ENCODE measurements at regions not wholly inside any gene's neighbourhood (a gene's known extent, or its start where the extent isn't known, plus 50 kb on each side); places are given as distances from the start of the nearest gene placed in this dataset.
A peak's percentile ranks its signal among the peaks of the same experiment; 100 is the strongest.

GRCh38 chr1:231093156-231093922, 53.3 kb upstream of the FAM89A start:
- peaks cover 3% of the 10 kb centered on the region for H3K4me1 Mint-ChIP-seq (ENCODE audit: low read depth)
- no peak overlapping the region for H3K4me3 Mint-ChIP-seq (ENCODE audit: low read depth)
- TF ChIP-seq, protein P1, sequence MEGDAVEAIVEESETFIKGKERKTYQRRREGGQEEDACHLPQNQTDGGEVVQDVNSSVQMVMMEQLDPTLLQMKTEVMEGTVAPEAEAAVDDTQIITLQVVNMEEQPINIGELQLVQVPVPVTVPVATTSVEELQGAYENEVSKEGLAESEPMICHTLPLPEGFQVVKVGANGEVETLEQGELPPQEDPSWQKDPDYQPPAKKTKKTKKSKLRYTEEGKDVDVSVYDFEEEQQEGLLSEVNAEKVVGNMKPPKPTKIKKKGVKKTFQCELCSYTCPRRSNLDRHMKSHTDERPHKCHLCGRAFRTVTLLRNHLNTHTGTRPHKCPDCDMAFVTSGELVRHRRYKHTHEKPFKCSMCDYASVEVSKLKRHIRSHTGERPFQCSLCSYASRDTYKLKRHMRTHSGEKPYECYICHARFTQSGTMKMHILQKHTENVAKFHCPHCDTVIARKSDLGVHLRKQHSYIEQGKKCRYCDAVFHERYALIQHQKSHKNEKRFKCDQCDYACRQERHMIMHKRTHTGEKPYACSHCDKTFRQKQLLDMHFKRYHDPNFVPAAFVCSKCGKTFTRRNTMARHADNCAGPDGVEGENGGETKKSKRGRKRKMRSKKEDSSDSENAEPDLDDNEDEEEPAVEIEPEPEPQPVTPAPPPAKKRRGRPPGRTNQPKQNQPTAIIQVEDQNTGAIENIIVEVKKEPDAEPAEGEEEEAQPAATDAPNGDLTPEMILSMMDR (IDR thresholded peaks at IDR 0.05; ENCODE audit: unreplicated experiment) = no peak
- no peaks in the 10 kb centered on the region for H3K9me3 Mint-ChIP-seq (ENCODE audit: low read depth)
- peaks cover 8% of the 10 kb centered on the region for H3K27me3 Mint-ChIP-seq
- H3K27ac Mint-ChIP-seq = no peak overlapping the region
- no peaks in the 10 kb centered on the region for H3K36me3 Mint-ChIP-seq (ENCODE audit: insufficient read depth)
- DNase-seq (ENCODE audit: low spot score, unreplicated experiment) = no peak

- H3K27me3 Mint-ChIP-seq = peaks cover 8% of the 10 kb centered on the region
- H3K4me3 Mint-ChIP-seq (ENCODE audit: low read depth) = no peak overlapping the region
- no peaks in the 10 kb centered on the region for H3K9me3 Mint-ChIP-seq (ENCODE audit: low read depth)
- peaks cover 3% of the 10 kb centered on the region for H3K4me1 Mint-ChIP-seq (ENCODE audit: low read depth)
- H3K36me3 Mint-ChIP-seq (ENCODE audit: insufficient read depth) = no peaks in the 10 kb centered on the region
- TF ChIP-seq, protein P1 (IDR thresholded peaks at IDR 0.05; ENCODE audit: unreplicated experiment) = no peak
- H3K27ac Mint-ChIP-seq = no peak overlapping the region
- no peak for DNase-seq (ENCODE audit: low spot score, unreplicated experiment)
Measured at GRCh38 chr1:231092380-231092779, 52.3 kb upstream of the FAM89A start.

DNA sequence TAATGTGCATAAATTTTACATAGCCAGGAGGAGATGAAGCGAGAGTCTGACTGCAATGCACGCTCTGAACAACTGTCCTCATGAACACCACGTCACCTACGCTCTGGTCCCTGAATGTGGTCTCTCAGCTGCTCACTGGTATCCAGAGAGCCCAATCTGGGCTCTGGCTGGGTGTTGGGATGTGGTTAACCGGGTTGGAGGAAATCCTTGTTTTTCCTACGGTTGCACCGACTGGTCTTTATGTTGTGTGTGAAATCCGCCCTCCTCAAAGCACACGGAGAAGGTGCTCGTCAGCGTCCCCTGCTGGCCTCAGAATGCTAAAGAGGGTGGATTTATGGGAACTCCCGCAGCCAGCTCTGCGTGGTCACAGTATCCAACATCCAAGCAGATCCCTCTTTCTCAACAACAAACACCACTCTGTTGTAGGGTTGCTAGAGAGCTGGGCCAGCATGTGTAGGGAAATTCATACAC, 51.8 kb upstream of the FAM89A start:
- Mint-ChIP-seq H3K27me3 (peaks cover 8% of the 10 kb centered on the region), H3K36me3 (ENCODE audit: insufficient read depth) (no peaks in the 10 kb centered on the region), H3K4me1 (ENCODE audit: low read depth) (peaks cover 3% of the 10 kb centered on the region), H3K9me3 (ENCODE audit: low read depth) (no peaks in the 10 kb centered on the region), H3K27ac (no peak overlapping the region), H3K4me3 (ENCODE audit: low read depth) (no peak overlapping the region)
- DNase-seq (ENCODE audit: low spot score, unreplicated experiment) = peak; percentile 21
- TF ChIP-seq, protein P1 (IDR thresholded peaks at IDR 0.05; ENCODE audit: unreplicated experiment) = peak; percentile 67

GRCh38 chr1:231091415-231091814, 51.4 kb upstream of the FAM89A start:
- Mint-ChIP-seq H3K27me3 (peaks cover 8% of the 10 kb centered on the region), H3K27ac (no peak overlapping the region), H3K4me3 (ENCODE audit: low read depth) (no peak overlapping the region), H3K9me3 (ENCODE audit: low read depth) (no peaks in the 10 kb centered on the region), H3K4me1 (ENCODE audit: low read depth) (peaks cover 3% of the 10 kb centered on the region), H3K36me3 (ENCODE audit: insufficient read depth) (no peaks in the 10 kb centered on the region)
- TF ChIP-seq, protein P1 (IDR thresholded peaks at IDR 0.05; ENCODE audit: unreplicated experiment) = no peak
- DNase-seq (ENCODE audit: low spot score, unreplicated experiment) = no peak

Data from progenitor cell of endocrine pancreas (in vitro differentiated cells).